GM12864 (cell line): ENCODE measurements at regions not wholly inside any gene's neighbourhood (a gene's known extent, or its start where the extent isn't known, plus 50 kb on each side); places are given as distances from the start of the nearest gene placed in this dataset.

Source experiments
- DNase-seq: peaks from one replicate; pipeline ENCODE4 v3.0.0-alpha.2; 2011; ENCODE audit warnings: low read depth
- H3K4me3 ChIP-seq: 2 replicates; pipeline ENCODE4 v1.5.1; 2011; ENCODE audit warnings: mild to moderate bottlenecking, low read depth, low read length, control low read depth
- CTCF ChIP-seq: IDR thresholded peaks from 2 replicates; pipeline ENCODE4 v1.5.1; 2011; ENCODE audit warnings: low read depth, mild to moderate bottlenecking, moderate library complexity, low read length, control low read depth, inconsistent platforms; ENCODE audit errors: missing control alignments

GRCh38 chr4:83703752-83704151, 167.8 kb downstream of the GPAT3 start:
- no peak overlapping the region for H3K4me3 ChIP-seq
- TF ChIP-seq CTCF: no peak
- DNase-seq: no peak

GRCh38 chr4:83701041-83701440, 165.1 kb downstream of the GPAT3 start:
- H3K4me3 ChIP-seq: no peak overlapping the region
- no peak for TF ChIP-seq CTCF
- no peak for DNase-seq

- no peak for TF ChIP-seq CTCF
- no peak for DNase-seq
- no peak overlapping the region for H3K4me3 ChIP-seq
Measured at GRCh38 chr4:83699358-83699757, 163.4 kb downstream of the GPAT3 start.

GRCh38 chr4:83692028-83692427, 156.1 kb downstream of the GPAT3 start:
- H3K4me3 ChIP-seq: no peak overlapping the region
- no peak for TF ChIP-seq CTCF
- no peak for DNase-seq

- no peak for DNase-seq
- no peak overlapping the region for H3K4me3 ChIP-seq
- TF ChIP-seq CTCF: no peak
Measured at GRCh38 chr4:83686166-83686565, 150.3 kb downstream of the GPAT3 start.

GRCh38 chr4:83679692-83680091, 143.8 kb downstream of the GPAT3 start:
- no peak for DNase-seq
- no peak for TF ChIP-seq CTCF
- H3K4me3 ChIP-seq: no peak overlapping the region

GRCh38 chr4:83679254-83679653, 143.3 kb downstream of the GPAT3 start:
- TF ChIP-seq CTCF: no peak
- no peak overlapping the region for H3K4me3 ChIP-seq
- no peak for DNase-seq
